PC-3 (cell line): ENCODE measurements at regions not wholly inside any gene's neighbourhood (a gene's known extent, or its start where the extent isn't known, plus 50 kb on each side); places are given as distances from the start of the nearest gene placed in this dataset.
A peak's percentile ranks its signal among the peaks of the same experiment; 100 is the strongest.

ENCODE experiments used
- ATAC-seq: fragments of 200-7000 bp; cut with Tn5 transposase; 2 replicates; pipeline ENCODE4 v1.9.1; 2020; ENCODE audit warnings: mild to moderate bottlenecking, moderate library complexity
- BruUV-seq: library from RNA; stranded (reverse); fragments of 400-500 nt; replicated peaks from 2 replicates; lab custom pipeline; 2021; lab: Mats Ljungman, UMichigan
- CTCF ChIA-PET: fragments of 300-600 bp; sonication (Branson Sonifier 250); formaldehyde crosslinking; loops from one replicate; lab custom pipeline; 2022; ENCODE audit warnings: antibody characterized with exemption; lab: Charles Lee
- POLR2A ChIA-PET: fragments of 300-600 bp; sonication (Branson Sonifier 250); formaldehyde crosslinking; loops from one replicate; lab custom pipeline; 2022; ENCODE audit warnings: antibody characterized with exemption; ENCODE audit not compliant: unreplicated experiment; lab: Charles Lee
- DNase-seq: peaks from one replicate; pipeline ENCODE4 v3.0.0-alpha.2; 2015
- H2AFZ ChIP-seq: fragments of 300-600 bp; sonication (generic); 2 replicates; pipeline ENCODE4 v1.6.0; 2016; ENCODE audit warnings: antibody characterized with exemption, low read length
- H3F3A ChIP-seq: fragments of 300-600 bp; sonication (generic); one replicate; pipeline ENCODE4 v1.6.0; 2017; ENCODE audit warnings: antibody characterized with exemption, low read length, control low read depth, mild to moderate bottlenecking; ENCODE audit not compliant: unreplicated experiment
- H3K27ac ChIP-seq: fragments of 300-600 bp; sonication (generic); 2 replicates; pipeline ENCODE4 v1.5.1; 2016; ENCODE audit warnings: mild to moderate bottlenecking, low read length
- H3K27me3 ChIP-seq: fragments of 300-600 bp; sonication (generic); 2 replicates; pipeline ENCODE4 v1.6.1; 2016; ENCODE audit warnings: low read length, mixed read lengths
- H3K36me3 ChIP-seq: fragments of 300-600 bp; sonication (generic); 2 replicates; pipeline ENCODE4 v1.6.1; 2016; ENCODE audit warnings: low read depth, mixed run types, low read length, mixed read lengths
- H3K4me1 ChIP-seq: fragments of 300-600 bp; sonication (generic); 2 replicates; pipeline ENCODE4 v1.5.1; 2016; ENCODE audit warnings: low read length; ENCODE audit not compliant: insufficient read depth
- H3K4me2 ChIP-seq: fragments of 300-600 bp; sonication (generic); 2 replicates; pipeline ENCODE4 v1.6.0; 2016; ENCODE audit warnings: low read length
- H3K4me3 ChIP-seq: fragments of 300-600 bp; sonication (generic); 2 replicates; pipeline ENCODE4 v1.5.1; 2016; ENCODE audit warnings: mild to moderate bottlenecking, low read length, mixed read lengths
- H3K79me2 ChIP-seq: fragments of 300-600 bp; sonication (generic); 2 replicates; pipeline ENCODE4 v1.6.1; 2017; ENCODE audit warnings: low read length, mixed read lengths
- H3K9ac ChIP-seq: fragments of 300-600 bp; sonication (generic); 2 replicates; pipeline ENCODE4 v1.6.0; 2016; ENCODE audit warnings: mild to moderate bottlenecking, low read length
- H3K9me2 ChIP-seq: fragments of 300-600 bp; sonication (generic); replicated peaks from 2 replicates; pipeline ENCODE4 v1.6.1; 2016; ENCODE audit warnings: mixed run types, low read length, mixed read lengths
- H3K9me3 ChIP-seq: fragments of 300-600 bp; sonication (generic); 2 replicates; pipeline ENCODE4 v1.6.1; 2016; ENCODE audit warnings: low read length, mixed read lengths
- H4K20me1 ChIP-seq: fragments of 300-600 bp; sonication (generic); 2 replicates; pipeline ENCODE4 v1.6.1; 2016; ENCODE audit warnings: low read length, mixed read lengths
- EZH2 ChIP-seq: fragments of 300-600 bp; sonication (generic); IDR thresholded peaks from one replicate; pipeline ENCODE4 v1.6.1; 2017; ENCODE audit warnings: antibody characterized with exemption, mild to moderate bottlenecking, low read length; ENCODE audit not compliant: unreplicated experiment
- EZH2phosphoT487 ChIP-seq: fragments of 300-600 bp; sonication (generic); IDR thresholded peaks from 2 replicates; pipeline ENCODE4 v1.6.1; 2018; ENCODE audit warnings: mild to moderate bottlenecking, antibody characterized with exemption, low read length, borderline replicate concordance
- intact Hi-C: fragments of 100-400 bp; cut with micrococcal nuclease; formaldehyde crosslinking; loops from 2 replicates; pipeline ENCODE4 v1.9.0; 2023
- TF ChIP-seq, protein P1 (sequence below): fragments of 300-600 bp; sonication (generic); conservative IDR thresholded peaks from 2 replicates; pipeline ENCODE4 v1.5.1; 2017; ENCODE audit warnings: antibody characterized with exemption, low read depth, mild to moderate bottlenecking, low read length

DNA sequence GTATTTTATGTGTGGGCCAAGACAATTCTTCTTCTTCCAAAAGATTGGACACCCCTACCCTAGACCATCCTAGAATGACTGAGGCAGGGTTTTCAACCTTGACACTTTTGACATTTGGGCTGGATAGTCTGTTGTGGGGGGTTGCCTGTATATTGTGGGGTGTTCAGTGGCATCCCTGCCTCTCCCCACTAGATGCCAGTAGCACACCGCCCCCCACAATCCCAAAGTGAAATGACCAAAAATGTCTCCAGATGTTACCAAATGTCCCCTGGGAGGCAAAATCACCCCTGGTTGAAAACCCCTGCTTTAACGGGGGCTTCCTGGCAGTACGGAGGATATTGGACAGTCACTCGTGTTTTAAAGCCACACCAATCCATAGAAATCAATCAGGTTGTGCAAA, 219.6 kb downstream of the PHETA1 start:
- no peak overlapping the region for H3K4me3 ChIP-seq
- ATAC-seq (no peak), DNase-seq (no peak)
- H3K9me2 ChIP-seq, result no peaks in the 10 kb centered on the region
- no peak overlapping the region for H3K4me2 ChIP-seq
- H2AFZ ChIP-seq, result no peak overlapping the region
- ChIA-PET POLR2A (no interaction called here), CTCF (no interaction called here)
- H4K20me1 ChIP-seq, result no peaks in the 10 kb centered on the region
- H3K9me3 ChIP-seq, result no peaks in the 10 kb centered on the region
- no peaks in the 10 kb centered on the region for H3K36me3 ChIP-seq
- H3K79me2 ChIP-seq, result no peaks in the 10 kb centered on the region
- H3K27me3 ChIP-seq, result peaks cover 75% of the 10 kb centered on the region
- no peaks in the 10 kb centered on the region for H3F3A ChIP-seq
- no peak for TF ChIP-seq EZH2
- TF ChIP-seq EZH2phosphoT487, result no peak
- TF ChIP-seq, protein P1, sequence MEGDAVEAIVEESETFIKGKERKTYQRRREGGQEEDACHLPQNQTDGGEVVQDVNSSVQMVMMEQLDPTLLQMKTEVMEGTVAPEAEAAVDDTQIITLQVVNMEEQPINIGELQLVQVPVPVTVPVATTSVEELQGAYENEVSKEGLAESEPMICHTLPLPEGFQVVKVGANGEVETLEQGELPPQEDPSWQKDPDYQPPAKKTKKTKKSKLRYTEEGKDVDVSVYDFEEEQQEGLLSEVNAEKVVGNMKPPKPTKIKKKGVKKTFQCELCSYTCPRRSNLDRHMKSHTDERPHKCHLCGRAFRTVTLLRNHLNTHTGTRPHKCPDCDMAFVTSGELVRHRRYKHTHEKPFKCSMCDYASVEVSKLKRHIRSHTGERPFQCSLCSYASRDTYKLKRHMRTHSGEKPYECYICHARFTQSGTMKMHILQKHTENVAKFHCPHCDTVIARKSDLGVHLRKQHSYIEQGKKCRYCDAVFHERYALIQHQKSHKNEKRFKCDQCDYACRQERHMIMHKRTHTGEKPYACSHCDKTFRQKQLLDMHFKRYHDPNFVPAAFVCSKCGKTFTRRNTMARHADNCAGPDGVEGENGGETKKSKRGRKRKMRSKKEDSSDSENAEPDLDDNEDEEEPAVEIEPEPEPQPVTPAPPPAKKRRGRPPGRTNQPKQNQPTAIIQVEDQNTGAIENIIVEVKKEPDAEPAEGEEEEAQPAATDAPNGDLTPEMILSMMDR, result peak; percentile 27; the same call in 1 of the 2 replicates
- no peak overlapping the region for H3K9ac ChIP-seq
- H3K4me1 ChIP-seq, result no peaks in the 10 kb centered on the region
- no TSS peak for BruUV-seq
- H3K27ac ChIP-seq, result no peak overlapping the region
- intact Hi-C loops, result no loop called here

DNA sequence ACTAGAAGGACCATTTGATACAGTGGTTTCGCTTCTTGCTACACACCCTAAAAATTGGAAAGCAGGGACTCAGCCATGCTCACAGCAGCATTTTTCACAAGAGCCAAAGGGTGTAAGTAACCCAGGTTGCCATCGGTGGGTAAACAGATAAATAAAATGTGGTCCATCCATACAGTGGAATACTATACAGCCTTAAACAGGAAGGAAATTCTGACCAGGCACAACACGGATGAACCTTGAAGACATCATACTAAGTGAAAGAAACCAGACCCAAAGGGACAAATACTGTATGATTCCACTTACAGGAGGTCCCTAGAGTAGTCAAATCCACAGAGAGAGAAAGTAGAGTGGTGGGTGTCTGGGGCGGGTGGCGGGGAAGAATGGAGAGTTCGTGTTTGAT, 220.9 kb downstream of the PHETA1 start:
- H3K36me3 ChIP-seq, result no peaks in the 10 kb centered on the region
- CTCF ChIA-PET, result interaction anchor here (0.6 kb wide), 1 partner anchor 127 kb away, joined by 7 read pairs; no protein-coding TSS in a partner anchor
- H3K9ac ChIP-seq, result no peak overlapping the region
- H3F3A ChIP-seq, result no peaks in the 10 kb centered on the region
- DNase-seq (no peak), ATAC-seq (no peak)
- H3K79me2 ChIP-seq, result no peaks in the 10 kb centered on the region
- intact Hi-C loops, result no loop called here
- no peaks in the 10 kb centered on the region for H3K9me2 ChIP-seq
- H4K20me1 ChIP-seq, result no peaks in the 10 kb centered on the region
- POLR2A ChIA-PET, result no interaction called here
- H2AFZ ChIP-seq, result no peak overlapping the region
- TF ChIP-seq, protein P1, result no peak
- TF ChIP-seq EZH2phosphoT487, result no peak
- TF ChIP-seq EZH2, result no peak
- H3K27me3 ChIP-seq, result peaks cover 75% of the 10 kb centered on the region
- no TSS peak for BruUV-seq
- no peak overlapping the region for H3K4me2 ChIP-seq
- no peak overlapping the region for H3K4me3 ChIP-seq
- no peaks in the 10 kb centered on the region for H3K4me1 ChIP-seq
- no peak overlapping the region for H3K27ac ChIP-seq
- H3K9me3 ChIP-seq, result no peaks in the 10 kb centered on the region

- Histone ChIP-seq H4K20me1 (no peaks in the 10 kb centered on the region), H3K4me2 (no peak overlapping the region), H3K27me3 (peaks cover 83% of the 10 kb centered on the region), H3K4me3 (no peak overlapping the region), H3K27ac (no peak overlapping the region), H3K79me2 (no peaks in the 10 kb centered on the region), H3K4me1 (no peaks in the 10 kb centered on the region), H3K9me3 (no peaks in the 10 kb centered on the region), H3K9ac (no peak overlapping the region), H2AFZ (no peak overlapping the region), H3K9me2 (no peaks in the 10 kb centered on the region), H3F3A (no peaks in the 10 kb centered on the region), H3K36me3 (no peaks in the 10 kb centered on the region)
- TF ChIP-seq EZH2, result no peak
- TF ChIP-seq, protein P1, result no peak
- no peak for TF ChIP-seq EZH2phosphoT487
- ChIA-PET CTCF (no interaction called here), POLR2A (no interaction called here)
- DNase-seq (no peak), ATAC-seq (no peak)
- BruUV-seq, result no TSS peak
- intact Hi-C loops, result no loop called here
Measured at GRCh38 chr12:111143271-111143670, 222.9 kb upstream of the MYL2 start.
